ENCODE measurements at regions not wholly inside any gene's neighbourhood (a gene's known extent, or its start where the extent isn't known, plus 50 kb on each side); places are given as distances from the start of the nearest gene placed in this dataset.

GRCh38 chr20:39808613-39809012 is 846.5 kb downstream of the DHX35 start:
- Histone ChIP-seq H3K4me3 (ENCODE audit: low read depth, low read length) (no peak overlapping the region), H3K27me3 (ENCODE audit: insufficient read depth, low read length) (peaks cover 7% of the 10 kb centered on the region; the same call in 1 of the 2 replicates), H2AFZ (ENCODE audit: low read length, unreplicated experiment) (no peak overlapping the region), H3K4me1 (ENCODE audit: control insufficient read depth, insufficient read depth, low read length, unreplicated experiment) (no peaks in the 10 kb centered on the region), H3K36me3 (ENCODE audit: insufficient read depth, low read length) (no peaks in the 10 kb centered on the region), H3K79me2 (ENCODE audit: control insufficient read depth, insufficient read depth, low read length, unreplicated experiment) (no peaks in the 10 kb centered on the region), H3K27ac (ENCODE audit: low read depth, low read length) (no peak overlapping the region)

DNA sequence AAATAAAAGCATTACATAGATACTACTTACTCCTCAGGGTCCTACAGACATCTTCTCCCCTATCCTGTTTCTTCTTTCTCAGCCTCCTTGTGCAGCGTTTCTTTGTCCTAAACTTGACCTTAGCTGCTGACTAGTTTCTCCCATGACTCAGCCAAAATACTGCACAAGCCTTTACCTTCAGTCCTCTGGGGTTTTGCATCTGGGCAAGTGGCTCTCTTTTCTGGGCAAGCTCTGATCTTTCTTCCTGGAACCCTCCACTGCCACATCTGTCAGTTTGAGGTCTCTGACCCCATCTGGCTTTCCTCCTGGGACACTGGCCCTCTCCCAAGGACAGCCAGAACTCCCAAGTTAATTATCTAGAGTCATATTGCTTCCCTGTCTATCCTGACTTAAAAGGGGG is 838.4 kb downstream of the DHX35 start:
- no peaks in the 10 kb centered on the region for H3K27me3 ChIP-seq (ENCODE audit: insufficient read depth, low read length)
- no peak overlapping the region for H2AFZ ChIP-seq (ENCODE audit: low read length, unreplicated experiment)
- peak overlapping the region; percentile 92 for H3K27ac ChIP-seq (ENCODE audit: low read depth, low read length)
- H3K79me2 ChIP-seq (ENCODE audit: control insufficient read depth, insufficient read depth, low read length, unreplicated experiment), result no peaks in the 10 kb centered on the region
- peak overlapping the region; percentile 51; the same call in 1 of the 2 replicates for H3K4me3 ChIP-seq (ENCODE audit: low read depth, low read length)
- H3K4me1 ChIP-seq (ENCODE audit: control insufficient read depth, insufficient read depth, low read length, unreplicated experiment), result peaks cover 17% of the 10 kb centered on the region
- H3K36me3 ChIP-seq (ENCODE audit: insufficient read depth, low read length), result no peaks in the 10 kb centered on the region

- Histone ChIP-seq H2AFZ (ENCODE audit: low read length, unreplicated experiment) (no peak overlapping the region), H3K79me2 (ENCODE audit: control insufficient read depth, insufficient read depth, low read length, unreplicated experiment) (no peaks in the 10 kb centered on the region), H3K36me3 (ENCODE audit: insufficient read depth, low read length) (no peaks in the 10 kb centered on the region), H3K4me1 (ENCODE audit: control insufficient read depth, insufficient read depth, low read length, unreplicated experiment) (peaks cover 17% of the 10 kb centered on the region), H3K27ac (ENCODE audit: low read depth, low read length) (peak overlapping the region; percentile 92), H3K27me3 (ENCODE audit: insufficient read depth, low read length) (no peaks in the 10 kb centered on the region), H3K4me3 (ENCODE audit: low read depth, low read length) (peak overlapping the region; percentile 51; the same call in 1 of the 2 replicates)
Measured at GRCh38 chr20:39800111-39800510, 838.0 kb downstream of the DHX35 start.

GRCh38 chr20:39799366-39799965 is 837.3 kb downstream of the DHX35 start:
- no peaks in the 10 kb centered on the region for H3K36me3 ChIP-seq (ENCODE audit: insufficient read depth, low read length)
- H3K4me3 ChIP-seq (ENCODE audit: low read depth, low read length), result no peak overlapping the region
- H2AFZ ChIP-seq (ENCODE audit: low read length, unreplicated experiment), result no peak overlapping the region
- peaks cover 17% of the 10 kb centered on the region for H3K4me1 ChIP-seq (ENCODE audit: control insufficient read depth, insufficient read depth, low read length, unreplicated experiment)
- no peaks in the 10 kb centered on the region for H3K79me2 ChIP-seq (ENCODE audit: control insufficient read depth, insufficient read depth, low read length, unreplicated experiment)
- peak overlapping the region; percentile 92 for H3K27ac ChIP-seq (ENCODE audit: low read depth, low read length)
- H3K27me3 ChIP-seq (ENCODE audit: insufficient read depth, low read length), result no peaks in the 10 kb centered on the region

DNA sequence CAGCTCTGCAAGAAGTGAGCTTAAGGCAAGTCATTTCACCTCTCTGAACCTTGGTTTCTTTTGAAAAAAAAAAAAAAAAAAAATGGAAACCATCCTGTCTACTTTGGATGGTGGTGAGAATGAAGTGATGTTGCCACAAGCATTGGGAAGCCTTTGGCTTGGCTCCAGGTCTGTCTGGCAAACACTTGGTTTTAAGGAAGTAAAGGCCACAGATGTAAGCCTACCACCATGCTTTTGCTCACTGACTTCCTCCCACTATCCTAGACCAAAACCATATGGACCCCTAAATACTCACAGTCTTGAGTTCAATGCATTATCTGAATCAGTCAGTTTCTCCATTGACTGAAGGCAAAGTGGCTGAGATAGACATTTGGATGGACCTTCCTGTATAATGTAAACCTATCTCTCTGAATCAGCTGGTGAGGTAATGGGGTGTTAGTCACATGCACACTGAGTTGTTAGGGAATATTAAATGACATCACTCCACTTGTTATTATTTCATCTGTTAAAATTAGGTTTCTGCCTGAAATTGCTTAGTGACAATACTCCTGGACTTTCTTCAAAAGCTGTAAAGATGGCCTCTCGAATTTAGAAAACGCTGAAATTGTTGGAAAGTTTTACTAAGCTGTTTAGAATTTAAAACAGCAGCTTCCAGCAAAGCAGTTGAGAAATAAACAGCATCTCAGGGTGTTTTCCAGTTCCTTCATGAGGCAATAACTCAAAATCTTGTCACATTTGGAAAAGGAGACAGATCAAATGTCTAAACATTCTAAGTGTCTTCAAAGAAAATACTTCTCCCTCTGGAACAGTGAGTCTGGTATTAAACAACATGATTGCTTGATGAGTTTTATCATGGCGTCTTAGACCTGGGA is 833.5 kb downstream of the DHX35 start:
- H3K36me3 ChIP-seq (ENCODE audit: insufficient read depth, low read length), result no peaks in the 10 kb centered on the region
- H3K79me2 ChIP-seq (ENCODE audit: control insufficient read depth, insufficient read depth, low read length, unreplicated experiment), result no peaks in the 10 kb centered on the region
- H3K27ac ChIP-seq (ENCODE audit: low read depth, low read length), result no peak overlapping the region
- no peak overlapping the region for H2AFZ ChIP-seq (ENCODE audit: low read length, unreplicated experiment)
- peaks cover 10% of the 10 kb centered on the region for H3K4me1 ChIP-seq (ENCODE audit: control insufficient read depth, insufficient read depth, low read length, unreplicated experiment)
- no peaks in the 10 kb centered on the region for H3K27me3 ChIP-seq (ENCODE audit: insufficient read depth, low read length)
- H3K4me3 ChIP-seq (ENCODE audit: low read depth, low read length), result no peak overlapping the region

DNA sequence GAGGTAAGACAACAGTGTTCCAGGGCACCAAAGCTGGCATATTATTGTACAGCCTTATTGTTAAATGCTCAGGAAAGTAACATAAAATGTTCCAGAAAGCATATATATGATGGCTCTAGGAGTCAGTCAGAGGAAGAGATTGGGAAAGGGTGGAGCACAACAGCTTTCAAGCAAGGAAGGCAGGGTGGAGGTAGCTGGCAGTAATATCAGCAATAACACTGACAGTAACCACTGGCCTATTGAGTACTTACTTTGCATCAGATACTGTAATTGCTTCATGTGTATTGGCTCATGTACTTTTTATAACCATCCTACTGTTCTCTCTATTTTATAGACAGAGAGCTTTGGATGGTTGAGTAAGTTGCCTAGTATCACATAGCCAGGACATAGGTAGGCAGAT is 830.2 kb downstream of the DHX35 start:
- Histone ChIP-seq H3K4me1 (ENCODE audit: control insufficient read depth, insufficient read depth, low read length, unreplicated experiment) (no peaks in the 10 kb centered on the region), H2AFZ (ENCODE audit: low read length, unreplicated experiment) (no peak overlapping the region), H3K27me3 (ENCODE audit: insufficient read depth, low read length) (no peaks in the 10 kb centered on the region), H3K27ac (ENCODE audit: low read depth, low read length) (no peak overlapping the region), H3K79me2 (ENCODE audit: control insufficient read depth, insufficient read depth, low read length, unreplicated experiment) (no peaks in the 10 kb centered on the region), H3K36me3 (ENCODE audit: insufficient read depth, low read length) (no peaks in the 10 kb centered on the region), H3K4me3 (ENCODE audit: low read depth, low read length) (no peak overlapping the region)

DNA sequence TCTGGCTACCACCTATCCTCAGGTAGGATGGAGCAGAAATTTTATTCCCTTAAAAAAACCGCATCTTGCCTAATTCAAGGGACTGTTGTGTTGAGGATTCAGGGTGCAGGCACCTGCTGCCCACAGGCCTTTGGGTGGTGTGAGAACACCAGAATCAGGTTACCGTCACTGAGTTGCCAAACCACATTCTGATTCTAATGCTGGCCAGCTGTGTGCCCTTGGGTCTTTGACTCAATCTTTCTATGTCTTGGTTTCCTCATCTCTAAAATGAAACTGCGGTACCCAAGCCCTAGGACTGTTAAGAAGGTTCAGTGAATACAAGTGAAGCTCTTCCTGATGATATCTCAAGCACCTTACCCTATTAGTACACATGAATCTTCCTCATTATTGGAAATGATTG is 827.3 kb downstream of the DHX35 start:
- 0 out of 2 replicates have a peak, but pooled peaks cover under 1% of the 10 kb centered on the region for H3K27me3 ChIP-seq (ENCODE audit: insufficient read depth, low read length)
- H3K79me2 ChIP-seq (ENCODE audit: control insufficient read depth, insufficient read depth, low read length, unreplicated experiment), result no peaks in the 10 kb centered on the region
- no peak overlapping the region for H3K27ac ChIP-seq (ENCODE audit: low read depth, low read length)
- no peaks in the 10 kb centered on the region for H3K4me1 ChIP-seq (ENCODE audit: control insufficient read depth, insufficient read depth, low read length, unreplicated experiment)
- H2AFZ ChIP-seq (ENCODE audit: low read length, unreplicated experiment), result no peak overlapping the region
- no peaks in the 10 kb centered on the region for H3K36me3 ChIP-seq (ENCODE audit: insufficient read depth, low read length)
- H3K4me3 ChIP-seq (ENCODE audit: low read depth, low read length), result no peak overlapping the region

GRCh38 chr20:39785252-39785917 is 823.2 kb downstream of the DHX35 start:
- H3K36me3 ChIP-seq (ENCODE audit: insufficient read depth, low read length), result no peaks in the 10 kb centered on the region
- no peaks in the 10 kb centered on the region for H3K79me2 ChIP-seq (ENCODE audit: control insufficient read depth, insufficient read depth, low read length, unreplicated experiment)
- no peak overlapping the region for H3K4me3 ChIP-seq (ENCODE audit: low read depth, low read length)
- H3K4me1 ChIP-seq (ENCODE audit: control insufficient read depth, insufficient read depth, low read length, unreplicated experiment), result no peaks in the 10 kb centered on the region
- 0 out of 2 replicates have a peak, but pooled peaks cover 3% of the 10 kb centered on the region for H3K27me3 ChIP-seq (ENCODE audit: insufficient read depth, low read length)
- no peak overlapping the region for H3K27ac ChIP-seq (ENCODE audit: low read depth, low read length)
- no peak overlapping the region for H2AFZ ChIP-seq (ENCODE audit: low read length, unreplicated experiment)

GRCh38 chr20:39784693-39785092 is 822.5 kb downstream of the DHX35 start:
- no peak overlapping the region for H3K27ac ChIP-seq (ENCODE audit: low read depth, low read length)
- H3K4me3 ChIP-seq (ENCODE audit: low read depth, low read length), result no peak overlapping the region
- H2AFZ ChIP-seq (ENCODE audit: low read length, unreplicated experiment), result no peak overlapping the region
- H3K36me3 ChIP-seq (ENCODE audit: insufficient read depth, low read length), result no peaks in the 10 kb centered on the region
- H3K4me1 ChIP-seq (ENCODE audit: control insufficient read depth, insufficient read depth, low read length, unreplicated experiment), result no peaks in the 10 kb centered on the region
- H3K27me3 ChIP-seq (ENCODE audit: insufficient read depth, low read length), result 0 out of 2 replicates have a peak, but pooled peaks cover 3% of the 10 kb centered on the region
- no peaks in the 10 kb centered on the region for H3K79me2 ChIP-seq (ENCODE audit: control insufficient read depth, insufficient read depth, low read length, unreplicated experiment)

- H3K4me1 ChIP-seq (ENCODE audit: control insufficient read depth, insufficient read depth, low read length, unreplicated experiment), result no peaks in the 10 kb centered on the region
- H2AFZ ChIP-seq (ENCODE audit: low read length, unreplicated experiment), result no peak overlapping the region
- H3K36me3 ChIP-seq (ENCODE audit: insufficient read depth, low read length), result no peaks in the 10 kb centered on the region
- no peak overlapping the region for H3K4me3 ChIP-seq (ENCODE audit: low read depth, low read length)
- H3K79me2 ChIP-seq (ENCODE audit: control insufficient read depth, insufficient read depth, low read length, unreplicated experiment), result no peaks in the 10 kb centered on the region
- H3K27me3 ChIP-seq (ENCODE audit: insufficient read depth, low read length), result no peaks in the 10 kb centered on the region
- no peak overlapping the region for H3K27ac ChIP-seq (ENCODE audit: low read depth, low read length)
Measured at GRCh38 chr20:39778847-39779604, 816.9 kb downstream of the DHX35 start.
